Parathyroid adenoma (tissue), 2 donors: ENCODE measurements at regions not wholly inside any gene's neighbourhood (a gene's known extent, or its start where the extent isn't known, plus 50 kb on each side); places are given as distances from the start of the nearest gene placed in this dataset.

Experiments
- H2AFZ ChIP-seq: fragments of 300-600 bp; sonication (generic); one replicate; pipeline ENCODE4 v1.7.0; 2017; ENCODE audit warnings: antibody characterized with exemption, mild to moderate bottlenecking
- H3K27ac ChIP-seq: fragments of 300-600 bp; sonication (generic); one replicate; pipeline ENCODE4 v1.7.0; 2017
- H3K27me3 ChIP-seq: fragments of 300-600 bp; sonication (generic); one replicate; pipeline ENCODE4 v1.7.0; 2017; ENCODE audit warnings: low read length; ENCODE audit not compliant: control insufficient read depth, insufficient read depth
- H3K36me3 ChIP-seq: fragments of 300-600 bp; sonication (generic); one replicate; pipeline ENCODE4 v1.7.0; 2017; ENCODE audit warnings: low read length; ENCODE audit not compliant: control insufficient read depth, insufficient read depth
- H3K4me1 ChIP-seq: fragments of 300-600 bp; sonication (generic); one replicate; pipeline ENCODE4 v1.7.0; 2017; ENCODE audit warnings: control low read depth
- H3K4me2 ChIP-seq: fragments of 300-600 bp; sonication (generic); one replicate; pipeline ENCODE4 v1.7.0; 2017; ENCODE audit warnings: low read length
- H3K4me3 ChIP-seq: fragments of 300-600 bp; sonication (generic); one replicate; pipeline ENCODE4 v1.7.0; 2017; ENCODE audit warnings: low read depth, low read length
- H3K79me2 ChIP-seq: fragments of 300-600 bp; sonication (generic); one replicate; pipeline ENCODE4 v1.7.0; 2017; ENCODE audit warnings: control low read depth
- H3K9ac ChIP-seq: fragments of 300-600 bp; sonication (generic); one replicate; pipeline ENCODE4 v1.7.0; 2017; ENCODE audit warnings: mild to moderate bottlenecking
- H3K9me3 ChIP-seq: fragments of 300-600 bp; sonication (generic); one replicate; pipeline ENCODE4 v1.7.0; 2017; ENCODE audit warnings: low read length; ENCODE audit not compliant: control insufficient read depth
- TF ChIP-seq, protein P1 (sequence below): fragments of 300-600 bp; sonication (generic); IDR thresholded peaks from one replicate; pipeline ENCODE4 v1.7.0; 2017; ENCODE audit warnings: antibody characterized with exemption, mild to moderate bottlenecking
- donor health status: primary hyperparathyroidism.

GRCh38 chrX:39556056-39556455 is 541.7 kb downstream of the BCOR start:
- Histone ChIP-seq H3K9me3 (no peaks in the 10 kb centered on the region), H3K4me3 (no peak overlapping the region), H3K36me3 (no peaks in the 10 kb centered on the region), H3K27me3 (no peaks in the 10 kb centered on the region), H3K79me2 (no peaks in the 10 kb centered on the region), H3K4me2 (no peak overlapping the region), H3K4me1 (no peaks in the 10 kb centered on the region), H3K9ac (no peak overlapping the region), H2AFZ (no peak overlapping the region), H3K27ac (no peak overlapping the region)
- TF ChIP-seq, protein P1, sequence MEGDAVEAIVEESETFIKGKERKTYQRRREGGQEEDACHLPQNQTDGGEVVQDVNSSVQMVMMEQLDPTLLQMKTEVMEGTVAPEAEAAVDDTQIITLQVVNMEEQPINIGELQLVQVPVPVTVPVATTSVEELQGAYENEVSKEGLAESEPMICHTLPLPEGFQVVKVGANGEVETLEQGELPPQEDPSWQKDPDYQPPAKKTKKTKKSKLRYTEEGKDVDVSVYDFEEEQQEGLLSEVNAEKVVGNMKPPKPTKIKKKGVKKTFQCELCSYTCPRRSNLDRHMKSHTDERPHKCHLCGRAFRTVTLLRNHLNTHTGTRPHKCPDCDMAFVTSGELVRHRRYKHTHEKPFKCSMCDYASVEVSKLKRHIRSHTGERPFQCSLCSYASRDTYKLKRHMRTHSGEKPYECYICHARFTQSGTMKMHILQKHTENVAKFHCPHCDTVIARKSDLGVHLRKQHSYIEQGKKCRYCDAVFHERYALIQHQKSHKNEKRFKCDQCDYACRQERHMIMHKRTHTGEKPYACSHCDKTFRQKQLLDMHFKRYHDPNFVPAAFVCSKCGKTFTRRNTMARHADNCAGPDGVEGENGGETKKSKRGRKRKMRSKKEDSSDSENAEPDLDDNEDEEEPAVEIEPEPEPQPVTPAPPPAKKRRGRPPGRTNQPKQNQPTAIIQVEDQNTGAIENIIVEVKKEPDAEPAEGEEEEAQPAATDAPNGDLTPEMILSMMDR = no peak

- no peaks in the 10 kb centered on the region for H3K79me2 ChIP-seq
- TF ChIP-seq, protein P1 = no peak
- H3K27me3 ChIP-seq = no peaks in the 10 kb centered on the region
- H2AFZ ChIP-seq = no peak overlapping the region
- H3K27ac ChIP-seq = no peak overlapping the region
- H3K4me2 ChIP-seq = no peak overlapping the region
- no peaks in the 10 kb centered on the region for H3K36me3 ChIP-seq
- H3K4me1 ChIP-seq = no peaks in the 10 kb centered on the region
- H3K4me3 ChIP-seq = no peak overlapping the region
- no peaks in the 10 kb centered on the region for H3K9me3 ChIP-seq
- H3K9ac ChIP-seq = no peak overlapping the region
Measured at GRCh38 chrX:39559229-39559628, 538.5 kb downstream of the BCOR start.

DNA sequence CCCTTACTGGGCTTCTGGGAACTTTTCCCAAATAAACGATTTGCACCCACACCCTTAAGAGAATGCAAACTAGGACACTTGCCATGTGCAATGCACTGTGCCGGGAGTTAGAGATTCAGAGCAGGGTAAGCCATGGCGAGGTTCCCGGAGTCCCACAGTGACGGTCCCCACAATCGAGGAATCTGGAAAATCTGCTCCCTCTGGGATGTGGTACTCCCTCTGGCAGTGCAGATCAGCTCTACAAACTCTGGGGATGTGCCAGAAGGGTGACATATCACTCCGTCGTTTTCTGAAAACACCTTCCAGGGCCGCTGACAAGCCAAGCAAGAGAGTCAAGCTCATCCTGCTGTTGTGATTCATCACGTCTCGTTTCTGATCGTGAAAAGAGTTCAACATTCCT is 537.5 kb downstream of the BCOR start:
- H3K4me1 ChIP-seq = no peaks in the 10 kb centered on the region
- H3K4me2 ChIP-seq = no peak overlapping the region
- H2AFZ ChIP-seq = no peak overlapping the region
- H3K79me2 ChIP-seq = no peaks in the 10 kb centered on the region
- TF ChIP-seq, protein P1 = no peak
- H3K36me3 ChIP-seq = no peaks in the 10 kb centered on the region
- H3K9me3 ChIP-seq = no peaks in the 10 kb centered on the region
- H3K27me3 ChIP-seq = no peaks in the 10 kb centered on the region
- no peak overlapping the region for H3K4me3 ChIP-seq
- H3K9ac ChIP-seq = no peak overlapping the region
- no peak overlapping the region for H3K27ac ChIP-seq

GRCh38 chrX:39563178-39563577 is 534.6 kb downstream of the BCOR start:
- Histone ChIP-seq H3K27ac (no peak overlapping the region), H3K4me2 (no peak overlapping the region), H2AFZ (no peak overlapping the region), H3K79me2 (no peaks in the 10 kb centered on the region), H3K4me3 (no peak overlapping the region), H3K36me3 (no peaks in the 10 kb centered on the region), H3K4me1 (no peaks in the 10 kb centered on the region), H3K9ac (no peak overlapping the region), H3K9me3 (no peaks in the 10 kb centered on the region), H3K27me3 (no peaks in the 10 kb centered on the region)
- TF ChIP-seq, protein P1 = no peak

- TF ChIP-seq, protein P1 = no peak
- H3K36me3 ChIP-seq = no peaks in the 10 kb centered on the region
- no peaks in the 10 kb centered on the region for H3K27me3 ChIP-seq
Measured at GRCh38 chrX:39564751-39565150, 533.0 kb downstream of the BCOR start.

More at GRCh38 chrX:39564751-39565150, 533.0 kb downstream of the BCOR start:
- Histone ChIP-seq H3K4me1 (no peaks in the 10 kb centered on the region), H3K9ac (no peak overlapping the region), H3K4me2 (no peak overlapping the region), H3K9me3 (no peaks in the 10 kb centered on the region), H3K27ac (no peak overlapping the region), H3K79me2 (no peaks in the 10 kb centered on the region), H2AFZ (no peak overlapping the region), H3K4me3 (no peak overlapping the region)
